HG03196 (cell line): ENCODE measurements at regions not wholly inside any gene's neighbourhood (a gene's known extent, or its start where the extent isn't known, plus 50 kb on each side); places are given as distances from the start of the nearest gene placed in this dataset.

Experiments
- ATAC-seq: cut with Tn5 transposase; IDR thresholded peaks from one replicate; pipeline ENCODE4 v1.9.1; 2021; ENCODE audit not compliant: unreplicated experiment

DNA sequence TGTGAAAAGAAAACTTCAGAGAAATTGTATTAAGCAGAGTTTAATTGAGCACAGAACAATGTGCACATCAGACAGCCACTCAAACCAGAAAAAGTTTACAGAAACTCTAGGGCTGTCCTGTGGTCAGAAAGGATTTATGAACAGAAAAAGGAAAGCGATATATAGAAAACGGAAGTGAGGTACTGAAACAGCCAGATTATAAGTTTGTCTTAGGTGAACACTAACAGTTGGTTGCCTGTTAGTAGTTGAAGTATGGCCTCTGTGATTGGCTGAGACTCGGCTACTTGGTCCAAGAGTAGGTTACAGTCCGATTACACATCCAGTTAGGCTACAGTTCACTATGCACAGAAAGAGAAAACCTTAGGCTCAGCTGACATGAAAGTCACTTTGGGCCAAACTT lies 1232.5 kb upstream of the RAG2 start:
- no peak for ATAC-seq

DNA sequence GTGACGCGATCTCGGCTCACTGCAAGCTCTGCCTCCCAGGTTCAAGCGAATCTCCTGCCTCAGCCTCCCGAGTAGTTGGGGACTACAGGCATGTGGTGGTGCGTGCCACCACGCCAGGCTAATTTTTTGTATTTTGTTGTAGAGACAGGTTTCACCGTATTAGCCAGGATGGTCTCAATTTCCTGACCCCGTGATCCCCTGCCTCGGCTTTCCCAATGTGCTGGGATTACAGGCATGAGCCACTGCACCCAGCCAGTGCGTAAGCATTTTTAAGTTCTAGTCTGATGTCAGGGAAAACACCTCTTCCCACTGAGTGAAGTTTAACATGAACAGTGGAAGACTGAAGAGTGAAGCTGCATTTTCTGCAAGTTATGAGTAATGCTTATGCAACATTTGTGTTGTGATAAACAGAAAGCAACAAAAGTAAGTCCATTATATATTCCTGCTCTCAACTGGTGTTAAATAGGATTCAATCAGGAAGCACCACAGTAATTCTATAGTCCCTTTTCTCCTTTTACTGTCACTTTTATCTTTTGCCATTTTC lies 1219.8 kb upstream of the RAG2 start:
- ATAC-seq, result no peak

DNA sequence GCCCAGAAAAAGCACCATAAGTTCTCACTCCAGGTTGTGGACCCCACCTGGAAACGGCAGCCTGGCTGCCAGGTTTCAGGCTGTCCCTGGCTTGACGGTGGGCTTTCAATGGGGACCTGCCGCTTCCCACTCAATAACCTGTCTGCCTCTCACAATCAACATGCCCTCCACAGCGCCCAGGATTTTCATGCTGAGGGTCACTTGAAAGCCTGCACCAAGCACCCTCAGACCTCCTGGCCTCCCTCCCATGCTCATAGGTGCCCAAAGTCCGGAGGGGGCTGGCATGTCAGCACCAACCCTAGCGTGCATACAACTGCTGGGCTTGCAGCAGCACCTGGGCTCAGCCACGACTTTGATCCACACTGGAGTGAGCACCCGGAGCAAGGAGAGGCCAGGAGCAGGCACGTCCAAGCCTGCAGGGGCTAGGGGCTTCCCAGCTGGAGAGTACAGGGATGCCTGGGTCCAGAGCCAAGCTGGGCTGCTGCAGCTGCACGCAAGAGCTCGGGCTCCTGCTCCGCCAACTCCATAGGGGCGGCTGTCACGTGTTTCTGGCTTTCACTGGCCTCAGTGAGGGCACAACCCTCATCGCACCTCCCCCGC lies 1214.3 kb upstream of the RAG2 start:
- ATAC-seq, result no peak

DNA sequence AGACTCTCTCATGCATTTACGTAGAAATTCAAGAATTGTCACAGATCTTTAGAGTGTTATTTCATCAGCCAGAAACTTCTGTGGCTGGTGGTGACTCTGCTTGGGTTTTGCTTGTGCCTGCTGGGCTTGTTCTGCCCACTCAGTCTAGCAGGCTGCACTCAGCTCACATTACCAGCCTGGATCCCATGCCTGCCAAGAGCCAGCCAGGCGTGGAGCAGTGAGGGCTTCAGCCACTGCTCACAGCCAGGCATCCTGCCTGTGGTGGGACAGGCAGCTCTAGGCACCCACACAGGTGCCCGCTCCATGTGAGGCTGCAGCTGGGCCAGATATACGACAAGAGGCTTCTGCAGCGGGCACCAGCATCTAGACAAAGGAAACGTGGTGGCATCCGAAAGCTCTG lies 1213.3 kb upstream of the RAG2 start:
- ATAC-seq, result no peak

DNA sequence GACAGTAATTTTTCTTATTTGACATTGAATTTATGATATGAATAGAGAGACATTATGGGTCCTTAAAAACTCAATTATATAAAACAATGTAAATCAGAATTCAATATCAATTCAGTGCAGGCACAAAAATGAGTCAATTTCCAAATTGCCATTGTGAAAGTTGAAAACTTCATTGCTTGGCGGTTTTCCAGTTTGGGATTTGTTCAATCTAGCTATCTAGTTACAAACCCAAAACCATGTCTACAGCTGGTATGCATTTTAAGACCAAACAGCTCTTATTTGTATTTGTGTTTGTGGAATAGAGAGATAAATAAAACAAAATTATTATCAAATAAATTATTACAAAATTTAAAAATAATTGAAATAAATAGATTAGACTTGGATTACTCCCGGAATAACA lies 1206.6 kb upstream of the RAG2 start:
- no peak for ATAC-seq

DNA sequence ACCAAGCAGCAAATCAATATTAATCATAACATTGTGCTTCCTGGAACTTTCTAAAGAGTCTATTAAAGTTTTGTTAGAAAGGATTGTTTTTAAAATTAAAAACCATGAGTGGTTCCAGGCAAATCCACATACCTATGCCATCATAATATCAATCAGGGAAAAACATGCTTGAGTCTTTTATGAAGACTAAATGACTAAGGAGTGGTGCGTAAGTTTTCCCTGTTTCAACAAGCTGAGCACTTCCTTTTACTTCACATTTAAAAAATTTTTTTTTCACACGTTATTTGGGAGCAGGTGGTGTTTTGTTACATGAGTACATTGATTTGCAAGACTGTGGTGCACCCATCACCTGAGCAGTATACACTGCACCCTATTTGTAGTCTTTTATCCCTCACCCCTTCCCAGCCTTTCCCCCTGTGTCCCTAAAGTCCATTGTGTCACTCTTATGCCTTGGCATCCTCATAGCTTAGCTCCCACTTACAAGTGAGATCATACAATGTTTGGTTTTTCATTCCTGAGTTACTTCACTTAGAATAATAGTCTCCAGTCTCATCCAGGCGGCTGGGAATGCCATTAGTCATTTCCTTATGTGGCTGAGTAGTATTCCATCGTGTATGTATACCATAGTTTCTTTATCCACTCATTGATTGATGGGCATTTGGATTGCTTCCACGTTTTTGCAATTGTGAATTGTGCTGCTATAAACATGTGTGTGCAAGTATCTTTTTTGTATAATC lies 1190.3 kb upstream of the RAG2 start:
- no peak for ATAC-seq

DNA sequence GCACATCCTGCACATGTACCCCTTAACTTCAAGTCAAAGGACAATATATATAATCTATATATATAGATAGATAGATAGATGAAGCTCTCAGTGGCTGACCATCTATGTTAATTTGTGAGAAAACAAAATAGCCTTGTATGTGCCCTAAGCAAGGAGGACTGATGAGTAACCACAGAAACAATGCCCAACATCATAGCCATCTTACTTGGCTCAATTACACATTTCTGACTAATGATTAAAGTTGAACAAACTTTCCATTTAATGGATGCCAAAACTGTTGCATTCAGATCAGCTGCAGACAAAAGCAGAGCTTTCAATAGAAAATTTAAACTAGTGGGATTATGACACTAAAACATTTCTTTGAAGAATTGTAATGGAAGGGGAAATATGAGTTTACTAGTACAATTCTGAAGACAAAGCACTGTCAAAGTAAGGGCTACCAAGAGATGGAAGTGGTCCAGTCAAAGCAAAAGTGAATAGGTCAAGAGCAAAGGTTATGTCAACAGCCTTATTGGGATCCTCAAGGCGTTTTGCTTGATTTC lies 1188.2 kb upstream of the RAG2 start:
- no peak for ATAC-seq

DNA sequence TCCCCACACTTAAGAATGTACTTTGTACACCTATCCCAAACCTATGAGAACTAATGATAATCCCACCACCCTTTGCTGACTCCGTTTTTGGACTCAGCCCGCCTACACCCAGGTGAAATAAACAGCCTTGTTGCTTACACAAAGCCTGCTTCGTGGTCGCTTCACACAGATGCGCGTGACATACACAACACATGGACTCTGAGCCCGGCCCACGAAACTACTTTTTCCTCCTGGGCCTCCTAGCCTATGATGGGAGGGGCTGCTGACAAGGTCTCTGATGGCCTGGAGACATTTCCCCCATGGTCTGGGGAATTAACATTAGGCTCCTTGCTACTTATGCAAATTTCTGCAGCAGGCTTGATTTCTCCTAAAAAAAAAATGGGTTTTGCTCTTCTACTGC lies 1176.4 kb upstream of the RAG2 start:
- ATAC-seq, result no peak

DNA sequence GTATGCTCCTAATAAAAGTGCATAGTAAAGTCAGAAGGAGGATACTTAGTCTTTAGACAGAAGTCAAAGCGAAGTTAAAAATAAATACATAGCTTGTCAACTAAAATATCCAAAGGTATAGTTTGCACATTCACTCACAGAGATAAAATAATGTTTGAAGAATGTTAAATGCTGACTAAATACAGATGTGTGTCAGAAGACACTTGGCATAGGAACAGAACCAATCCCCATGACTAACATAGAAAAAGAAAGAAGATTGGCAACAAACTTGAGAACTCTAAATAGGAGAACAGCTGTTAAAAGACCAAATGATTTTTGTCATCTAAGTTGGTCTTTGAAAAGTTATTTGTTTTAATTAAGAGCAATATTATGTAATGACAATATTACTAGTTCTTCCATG lies 1172.1 kb upstream of the RAG2 start:
- ATAC-seq, result no peak

DNA sequence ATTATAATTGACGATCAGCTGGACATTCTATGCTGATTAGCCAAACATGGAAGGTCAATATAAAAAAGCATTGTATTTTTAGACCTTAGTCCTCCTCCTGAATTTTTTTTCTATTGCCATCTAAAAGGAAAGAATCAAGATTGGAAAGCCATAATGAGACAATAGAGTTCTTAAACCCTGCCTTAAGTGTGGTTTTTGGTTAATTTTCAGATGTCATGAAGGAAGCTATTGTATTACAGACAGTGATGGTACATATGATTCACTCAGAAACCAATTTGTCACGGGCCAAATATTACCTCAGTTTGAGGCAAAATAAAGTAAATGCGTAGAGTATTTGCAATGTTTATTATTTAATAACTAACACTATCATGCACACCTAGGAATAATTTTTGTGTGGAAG lies 1164.0 kb upstream of the RAG2 start:
- no peak for ATAC-seq

DNA sequence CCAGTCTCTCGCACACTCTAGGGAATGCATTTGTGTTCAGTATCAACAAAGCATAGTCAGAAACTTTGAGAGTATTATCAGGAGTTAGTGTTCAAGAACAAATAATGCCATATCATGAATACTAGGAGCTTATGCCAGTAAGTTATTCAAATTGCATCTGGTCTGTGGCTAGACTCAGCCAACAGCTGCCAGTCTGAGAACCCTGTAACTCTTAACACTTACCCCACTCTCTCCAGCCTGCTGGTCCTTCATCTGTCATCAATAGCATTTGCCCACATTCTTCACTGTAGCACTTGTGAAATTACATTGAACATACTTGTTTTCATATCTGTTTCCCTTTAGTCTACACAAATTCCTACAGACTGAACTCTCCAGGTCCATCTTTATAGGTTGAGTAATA lies 1157.5 kb upstream of the RAG2 start:
- ATAC-seq, result no peak

DNA sequence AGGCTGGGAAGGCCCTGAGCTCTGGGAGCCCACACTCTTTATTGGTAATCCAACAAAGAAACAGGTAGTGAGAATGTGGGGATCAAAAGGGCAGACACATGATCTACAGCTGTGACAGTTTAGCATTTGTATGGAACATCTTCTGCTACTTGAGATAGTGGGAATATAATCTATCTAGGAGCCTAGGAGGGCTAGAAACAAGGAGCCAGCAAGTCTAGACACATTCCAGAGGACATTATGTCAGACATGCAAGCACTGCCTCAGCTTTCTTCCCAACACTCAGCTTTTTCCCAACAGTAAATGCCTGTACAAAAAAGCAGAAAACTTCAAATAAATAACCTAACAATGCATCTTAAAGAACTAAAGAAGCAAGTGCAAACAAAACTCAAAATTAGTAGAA lies 1150.6 kb upstream of the RAG2 start:
- no peak for ATAC-seq

DNA sequence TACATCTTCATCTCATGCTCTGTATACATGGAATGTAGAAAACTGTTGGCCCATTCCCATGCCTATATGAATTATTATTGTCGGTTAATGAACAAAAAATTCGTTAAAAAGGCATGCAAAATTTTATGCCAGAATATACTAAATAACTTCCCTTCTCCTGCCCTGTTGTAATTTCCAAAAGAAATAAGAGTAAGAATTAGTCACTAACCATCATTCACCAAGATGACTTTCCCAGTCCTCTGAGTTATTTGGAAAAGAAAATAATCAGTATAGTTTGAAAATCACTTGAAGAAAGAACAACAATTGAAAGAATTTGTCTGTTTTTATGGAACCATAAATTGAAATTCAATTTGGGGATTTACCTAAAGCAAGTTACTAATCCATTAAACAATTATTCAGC lies 1149.1 kb upstream of the RAG2 start:
- no peak for ATAC-seq

DNA sequence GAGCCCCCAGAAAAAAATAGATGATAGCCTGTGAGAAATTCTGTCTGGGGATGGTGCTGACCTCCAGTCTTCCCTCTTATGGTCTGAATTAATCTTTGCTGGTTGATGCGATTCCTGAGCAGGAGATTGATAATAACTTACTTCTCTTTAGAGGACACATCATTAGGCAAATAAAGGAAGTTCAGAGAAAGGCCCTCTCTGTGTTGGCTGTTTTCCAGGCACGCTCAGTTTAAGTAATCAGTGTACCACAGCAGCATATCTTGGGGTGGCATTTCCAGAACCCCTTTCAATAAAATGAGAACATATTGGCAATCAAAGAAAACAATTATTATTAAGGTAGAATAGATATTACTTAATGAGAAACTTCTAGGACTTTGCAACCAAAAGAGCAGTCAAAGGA lies 1129.3 kb upstream of the RAG2 start:
- no peak for ATAC-seq

DNA sequence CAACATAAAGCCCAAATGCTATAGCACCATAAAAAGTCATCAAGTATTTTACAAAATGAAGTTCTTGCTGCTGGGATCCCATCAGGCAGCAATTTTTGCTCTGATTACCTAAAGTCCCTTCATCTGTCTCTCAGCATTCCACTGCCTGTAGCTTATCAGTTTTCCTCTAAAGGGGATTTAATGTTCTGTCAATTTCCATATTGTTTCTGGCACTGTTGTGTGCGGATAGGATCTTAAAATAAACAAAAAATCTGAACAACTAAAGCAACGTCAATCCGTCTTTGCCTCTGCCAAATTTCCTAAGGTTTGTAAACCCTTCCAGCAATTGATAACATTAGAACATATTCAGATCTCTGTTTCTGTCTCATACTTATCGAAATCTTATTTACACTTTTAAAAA lies 1126.3 kb upstream of the RAG2 start:
- no peak for ATAC-seq

DNA sequence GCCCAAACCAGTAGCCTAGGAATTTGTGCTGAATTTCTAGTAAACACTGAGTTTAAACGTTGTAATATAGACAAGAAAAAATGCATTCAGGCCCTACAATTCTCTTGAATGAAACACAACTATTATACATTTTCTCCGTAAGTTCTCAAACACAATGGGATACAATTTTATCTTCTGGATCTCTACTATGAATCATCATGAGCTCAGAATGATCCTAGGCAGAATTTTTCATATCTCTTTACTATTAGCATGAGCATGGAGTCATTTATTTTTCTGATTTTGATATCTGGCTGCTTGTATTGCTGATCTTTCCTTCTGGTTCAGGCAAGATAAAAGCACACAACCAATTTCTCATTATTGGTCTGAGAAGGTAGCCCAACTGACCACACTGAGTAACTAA lies 1123.4 kb upstream of the RAG2 start:
- no peak for ATAC-seq

DNA sequence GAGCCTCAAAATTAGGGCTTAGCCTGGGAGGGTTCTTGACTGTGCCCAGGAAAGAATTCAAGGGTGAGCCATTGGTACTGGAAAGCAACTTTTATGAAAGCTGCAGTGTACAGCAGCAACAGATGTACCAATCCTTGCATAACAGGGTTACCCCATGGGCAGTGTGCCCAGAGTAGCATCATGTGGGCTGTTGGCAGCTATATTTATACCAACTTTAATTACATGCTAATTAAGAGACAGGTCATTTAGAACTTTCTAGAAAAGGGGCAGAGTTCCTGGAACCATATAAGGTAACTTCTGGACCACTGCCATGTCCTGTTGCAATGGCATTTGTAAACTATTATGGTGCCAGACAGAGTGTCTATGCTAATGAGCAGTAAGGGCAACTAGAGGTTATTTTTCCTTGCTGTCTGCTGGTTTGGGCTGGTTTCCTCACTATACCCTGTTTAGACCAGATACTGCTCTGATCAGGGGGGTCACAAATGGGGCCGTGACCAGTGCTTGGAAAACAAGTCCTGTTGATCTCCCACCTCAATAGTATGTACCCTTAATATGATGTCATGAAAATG lies 1120.5 kb upstream of the RAG2 start:
- no peak for ATAC-seq

DNA sequence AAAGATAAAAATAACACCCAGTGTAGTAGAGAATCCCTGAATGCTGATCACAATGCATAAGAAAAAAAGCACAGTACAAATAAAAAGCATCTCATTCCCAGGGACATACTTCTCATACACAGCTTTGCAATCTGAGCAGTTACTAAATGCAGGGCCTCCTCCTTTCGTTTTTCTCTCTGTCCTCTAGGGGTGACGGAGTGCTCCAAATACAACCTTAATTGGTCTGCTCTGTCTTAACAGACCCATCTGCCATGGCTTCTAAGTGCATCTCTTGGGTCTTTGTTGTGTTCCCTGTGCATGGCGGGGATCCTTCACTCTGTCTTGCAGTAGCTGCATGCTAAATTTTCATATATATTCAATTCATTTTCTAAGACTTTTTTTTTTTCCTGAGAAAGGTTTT lies 1114.2 kb upstream of the RAG2 start:
- no peak for ATAC-seq

DNA sequence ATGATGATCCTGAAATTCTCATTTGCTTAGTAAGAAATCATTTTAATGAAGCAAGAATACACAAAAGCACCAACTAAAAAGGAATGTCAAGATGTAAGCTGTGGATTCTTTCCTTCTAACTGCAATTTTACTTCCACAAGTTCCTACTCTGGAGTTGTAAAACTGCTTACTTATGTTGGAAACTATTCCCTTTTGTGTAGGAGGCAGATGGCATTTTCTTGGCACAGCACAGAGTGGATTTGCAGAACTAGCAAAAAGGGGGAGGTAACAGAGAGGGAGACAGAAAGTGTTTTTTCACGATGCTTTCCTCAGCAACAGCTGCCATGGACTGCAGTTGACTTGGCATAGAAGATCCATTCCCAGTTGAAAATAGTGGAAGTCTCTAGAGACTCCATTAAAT lies 1112.0 kb upstream of the RAG2 start:
- no peak for ATAC-seq

DNA sequence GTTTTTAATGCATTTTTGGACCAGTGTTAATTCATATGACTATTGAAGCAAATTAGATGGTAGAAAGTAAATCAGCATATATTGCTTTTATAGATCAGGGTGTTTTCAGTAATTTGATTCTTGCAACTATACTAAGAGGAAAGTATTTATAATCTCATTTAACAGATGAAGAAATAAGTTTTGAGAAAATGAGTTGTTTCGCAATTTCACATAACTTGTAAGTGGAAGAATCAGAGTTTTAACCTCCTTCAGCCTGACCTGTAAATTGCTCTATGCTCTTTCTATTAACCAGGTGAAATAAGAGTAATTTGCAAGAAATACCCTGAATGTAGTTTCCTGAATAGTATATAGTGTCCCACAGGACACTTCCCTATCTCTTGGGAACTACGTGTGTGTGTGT lies 1106.8 kb upstream of the RAG2 start:
- no peak for ATAC-seq

DNA sequence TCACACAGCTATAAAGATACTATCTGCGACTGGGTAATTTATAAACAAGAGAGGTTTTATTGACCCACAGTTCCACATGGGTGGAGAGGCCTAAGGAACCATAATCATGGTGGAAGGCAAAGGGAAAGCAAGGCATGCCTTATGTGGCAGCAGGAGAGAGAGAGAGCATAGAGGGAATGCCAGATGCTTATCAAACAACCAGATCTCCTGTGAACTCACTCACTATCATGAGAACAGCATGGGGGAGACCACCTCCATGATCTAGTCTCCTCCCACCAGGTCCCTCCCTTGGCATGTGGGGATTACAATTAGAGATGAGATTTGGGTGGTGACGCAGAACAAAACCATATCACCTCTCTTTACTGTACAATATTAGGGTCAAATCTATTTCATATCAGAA lies 1101.6 kb upstream of the RAG2 start:
- ATAC-seq, result no peak

DNA sequence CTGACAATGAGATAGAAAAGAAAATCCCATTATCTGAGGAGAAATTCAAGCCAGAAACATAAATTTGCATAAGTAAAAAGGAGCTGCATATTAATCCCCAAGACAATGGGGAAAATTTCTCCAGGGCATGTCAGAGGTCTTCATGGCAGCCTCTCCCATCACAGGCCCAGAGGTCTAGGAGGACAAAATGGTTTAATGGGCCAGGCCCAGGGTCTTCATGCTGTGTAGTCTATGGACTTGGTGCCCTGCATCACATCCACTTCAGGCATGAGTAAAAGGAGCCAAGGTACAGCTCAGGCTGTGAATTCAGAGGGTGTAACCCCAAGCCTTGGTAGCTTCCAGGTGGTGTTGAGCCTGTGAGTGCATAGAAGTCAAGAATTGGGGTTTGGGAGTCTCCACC lies 1097.2 kb upstream of the RAG2 start:
- ATAC-seq, result no peak
